DMS 273 (cell line): ENCODE measurements at regions not wholly inside any gene's neighbourhood (a gene's known extent, or its start where the extent isn't known, plus 50 kb on each side); places are given as distances from the start of the nearest gene placed in this dataset.
"Not testable (repeated sequence)": the region's sequence is repeated elsewhere in the genome, so short reads cannot be mapped to it uniquely, and the experiment has no call there.

Experiments used
- DNase-seq: peaks from one replicate; lab custom pipeline; 2025; ENCODE audit not compliant: unreplicated experiment; lab: John Stamatoyannopoulos, UW

GRCh38 chr14:101307162-101307561 is 254.1 kb upstream of the DIO3 start:
- not testable (repeated sequence) for DNase-seq

GRCh38 chr14:101311186-101311585 is 250.1 kb upstream of the DIO3 start:
- not testable (repeated sequence) for DNase-seq

GRCh38 chr14:101313268-101313667 is 248.0 kb upstream of the DIO3 start:
- DNase-seq, result no peak

- no peak for DNase-seq
Observed at GRCh38 chr14:101315802-101316296, 245.4 kb upstream of the DIO3 start.

- DNase-seq, result no peak
Observed at GRCh38 chr14:101318271-101318670, 243.0 kb upstream of the DIO3 start.

GRCh38 chr14:101320396-101320795 is 240.9 kb upstream of the DIO3 start:
- DNase-seq, result no peak

- no peak for DNase-seq
Observed at GRCh38 chr14:101322223-101322622, 239.1 kb upstream of the DIO3 start.

DNA sequence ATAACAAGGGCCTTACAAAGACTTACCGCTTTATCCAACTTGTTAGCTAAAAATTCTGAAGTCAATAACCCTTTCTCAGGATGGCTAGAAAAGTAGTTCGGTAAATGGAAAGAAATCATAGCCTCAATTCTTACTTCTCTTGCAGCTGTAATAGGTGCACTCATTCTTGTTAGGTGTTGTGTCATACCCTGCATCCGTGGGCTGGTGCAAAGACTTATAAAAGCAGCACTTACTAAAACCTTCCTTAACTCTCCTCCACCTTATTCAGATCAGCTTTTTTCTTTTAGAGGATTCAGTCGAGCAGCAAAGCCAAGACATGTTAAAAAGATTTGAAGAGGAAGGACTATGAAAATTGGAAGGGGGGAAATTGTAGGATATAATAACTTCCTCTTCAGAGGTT is 238.2 kb upstream of the DIO3 start:
- DNase-seq, result no peak

GRCh38 chr14:101323614-101324235 is 237.6 kb upstream of the DIO3 start:
- not testable (repeated sequence) for DNase-seq

- no peak for DNase-seq
Observed at GRCh38 chr14:101325319-101325718, 236.0 kb upstream of the DIO3 start.

GRCh38 chr14:101328412-101329028 is 232.8 kb upstream of the DIO3 start:
- no peak for DNase-seq

GRCh38 chr14:101330416-101331140 is 230.7 kb upstream of the DIO3 start:
- DNase-seq, result no peak

GRCh38 chr14:101331141-101331525 is 230.2 kb upstream of the DIO3 start:
- DNase-seq, result no peak

- DNase-seq, result no peak
Observed at GRCh38 chr14:101331661-101332169, 229.6 kb upstream of the DIO3 start.

GRCh38 chr14:101332281-101332680 is 229.0 kb upstream of the DIO3 start:
- no peak for DNase-seq

GRCh38 chr14:101333335-101334280 is 227.7 kb upstream of the DIO3 start:
- DNase-seq, result no peak

DNA sequence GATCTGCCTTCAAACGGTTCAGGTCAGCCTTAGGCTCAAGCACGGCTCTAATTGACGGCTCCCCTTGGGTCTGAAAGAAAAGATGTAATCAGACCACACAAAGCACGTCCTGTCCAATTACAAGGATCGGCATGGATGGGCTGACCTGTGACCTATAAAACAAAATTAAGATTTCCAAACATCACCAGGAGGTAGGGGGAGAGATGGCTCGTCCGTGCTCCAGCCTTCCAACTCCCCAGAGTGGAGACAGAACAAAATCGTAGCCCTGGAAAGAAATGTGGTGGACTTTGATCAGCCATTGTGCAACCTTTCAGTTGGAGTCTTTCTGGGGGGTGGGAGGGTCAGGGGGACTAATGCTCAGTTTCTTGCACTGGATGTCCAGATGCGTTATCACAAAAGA is 226.6 kb upstream of the DIO3 start:
- DNase-seq, result no peak

GRCh38 chr14:101335061-101335661 is 226.1 kb upstream of the DIO3 start:
- no peak for DNase-seq

DNA sequence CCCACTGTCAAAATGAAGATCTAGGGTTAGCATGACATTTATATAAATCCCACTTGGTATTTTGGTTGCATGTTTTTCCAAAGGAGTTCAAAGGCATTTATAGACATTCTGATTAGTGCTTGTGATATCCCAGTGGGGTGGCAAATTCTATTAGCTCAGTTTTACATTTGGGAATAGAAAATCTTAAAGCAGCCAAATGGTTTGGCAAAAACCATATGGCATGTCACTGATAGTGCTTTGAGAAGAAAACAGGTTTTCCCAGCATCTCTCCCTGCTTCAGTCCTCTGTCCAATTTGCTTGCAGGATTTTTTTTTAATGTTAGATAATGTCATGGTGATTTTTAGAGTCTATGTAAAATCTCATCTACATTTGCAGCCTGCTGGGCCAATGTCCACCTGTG is 225.1 kb upstream of the DIO3 start:
- DNase-seq, result no peak

DNA sequence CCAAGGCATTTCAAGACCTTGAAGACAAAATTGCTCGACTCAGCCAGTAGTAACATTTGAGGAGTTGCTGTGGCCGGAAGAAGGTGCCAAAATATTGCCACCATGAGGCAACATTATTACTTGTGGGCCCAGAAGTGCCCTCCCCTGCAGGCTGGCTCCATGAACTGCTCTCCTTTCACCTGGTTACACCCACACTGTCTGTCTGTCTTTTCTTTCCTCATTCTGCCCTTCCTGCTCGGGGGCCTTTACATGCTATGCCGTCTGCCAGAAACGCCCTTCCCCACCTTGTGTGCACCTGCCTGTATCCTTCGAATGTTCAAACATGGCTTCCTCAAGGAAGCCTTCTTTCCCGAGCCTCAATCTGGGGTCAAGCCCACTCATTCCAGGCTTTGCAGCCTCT is 224.2 kb upstream of the DIO3 start:
- no peak for DNase-seq
